IPS-11a (cell line): ENCODE measurements at regions not wholly inside any gene's neighbourhood (a gene's known extent, or its start where the extent isn't known, plus 50 kb on each side); places are given as distances from the start of the nearest gene placed in this dataset.
"Not testable (repeated sequence)": the region's sequence is repeated elsewhere in the genome, so short reads cannot be mapped to it uniquely, and the experiment has no call there.

Experiments used
- H3K4me3 ChIP-seq: one replicate; pipeline ENCODE4 v1.5.1; 2013; ENCODE audit warnings: low read depth, low read length, control low read depth

DNA sequence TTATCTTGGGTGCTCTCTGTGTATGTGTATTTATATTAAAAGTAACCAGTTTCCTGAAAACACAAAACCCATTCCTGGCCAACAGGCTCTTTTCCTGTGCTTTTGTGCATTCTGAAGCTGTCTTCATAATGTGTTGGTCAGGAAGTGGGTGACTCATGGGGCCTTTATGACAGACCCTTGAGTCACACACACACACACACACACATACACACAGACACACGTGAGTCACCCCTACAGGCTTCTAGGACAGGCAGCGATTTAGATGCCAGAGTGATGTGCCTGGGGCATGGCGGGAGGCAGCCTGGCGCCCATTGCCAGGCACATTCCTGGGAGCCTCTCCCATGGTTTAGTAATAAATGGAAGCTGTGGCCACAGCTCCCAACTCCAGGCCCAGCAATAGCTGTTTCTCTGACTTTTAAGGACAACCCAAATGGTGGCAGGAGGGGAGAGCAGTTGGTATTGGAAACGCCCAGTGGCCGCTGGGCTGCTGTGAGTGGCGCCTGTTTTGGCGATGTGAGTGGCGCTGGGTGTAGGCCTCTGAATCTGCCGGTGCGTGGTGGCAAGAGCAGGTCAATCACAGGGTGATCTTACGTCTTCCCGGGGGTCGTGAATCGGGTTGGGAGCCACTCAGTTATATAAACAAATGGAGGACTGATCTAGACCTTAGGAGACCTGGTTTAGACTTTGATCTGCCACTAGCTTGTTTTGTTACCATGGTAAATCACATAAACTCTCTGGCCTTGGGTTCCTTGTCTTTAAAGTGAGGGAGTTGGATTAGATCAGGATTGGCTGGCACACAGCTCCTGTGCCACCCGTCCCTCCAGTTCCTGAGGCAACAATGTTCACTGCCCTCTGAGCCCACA lies 150.7 kb upstream of the DLX2 start:
- no peak overlapping the region for H3K4me3 ChIP-seq

DNA sequence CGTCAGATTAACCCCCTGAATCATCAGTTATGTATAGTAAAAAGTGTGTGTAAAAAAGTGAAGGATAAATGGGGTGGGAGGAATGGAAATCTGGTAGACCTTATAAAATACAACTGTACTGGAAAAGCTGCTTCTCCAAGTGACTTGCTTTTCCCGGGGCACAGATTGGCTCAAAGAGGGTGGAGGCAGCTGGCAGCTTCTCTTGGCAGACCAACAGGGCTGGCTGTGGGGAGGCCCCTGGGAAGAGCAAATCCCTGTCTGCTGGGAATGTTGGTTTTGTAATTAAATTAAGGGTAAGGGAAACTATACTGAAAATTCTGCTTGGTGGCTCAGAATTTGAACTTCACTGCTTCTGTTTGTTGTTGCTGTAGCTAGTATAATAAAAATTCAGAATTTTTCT lies 154.2 kb upstream of the DLX2 start:
- H3K4me3 ChIP-seq, result no peak overlapping the region

DNA sequence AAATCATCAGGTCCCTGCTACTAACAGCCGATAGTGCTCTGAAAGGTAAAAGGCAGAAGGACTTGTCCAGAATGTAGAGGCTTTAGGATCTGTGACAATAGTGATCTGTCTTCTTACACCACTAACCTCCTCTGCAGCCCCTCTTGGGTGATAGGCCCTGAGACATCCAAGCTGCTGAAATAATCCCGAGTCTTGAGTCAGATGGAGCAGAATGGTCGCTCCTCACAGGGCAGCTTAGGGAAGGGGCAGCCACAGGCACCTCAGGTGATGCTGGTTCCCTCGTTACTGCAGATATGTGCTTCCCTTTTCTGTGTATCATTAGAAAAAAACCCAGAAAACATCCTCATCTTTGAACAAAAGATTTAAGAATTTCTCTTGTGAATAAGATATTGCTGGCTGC lies 157.1 kb upstream of the DLX2 start:
- H3K4me3 ChIP-seq, result no peak overlapping the region

GRCh38 chr2:172260336-172260735 lies 157.6 kb upstream of the DLX2 start:
- no peak overlapping the region for H3K4me3 ChIP-seq

DNA sequence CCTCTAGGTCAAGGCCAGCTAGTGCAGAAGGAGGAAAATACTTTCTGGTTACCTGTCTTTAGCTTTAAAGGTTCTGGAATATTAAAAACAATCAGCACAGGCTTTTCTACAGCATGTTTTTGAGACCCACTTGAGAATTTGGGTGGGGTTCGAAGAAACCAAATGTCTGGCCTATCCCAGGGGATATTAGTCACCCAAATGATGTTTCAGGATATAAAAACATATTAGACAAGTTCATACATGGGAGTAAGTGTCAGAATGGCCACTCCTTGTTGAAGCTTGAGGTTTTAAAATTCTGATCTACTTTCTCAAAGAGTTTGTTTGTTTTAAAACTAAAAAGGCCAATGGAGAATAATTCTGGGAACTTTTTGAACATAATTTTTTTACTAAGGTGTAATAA lies 158.6 kb upstream of the DLX2 start:
- no peak overlapping the region for H3K4me3 ChIP-seq

DNA sequence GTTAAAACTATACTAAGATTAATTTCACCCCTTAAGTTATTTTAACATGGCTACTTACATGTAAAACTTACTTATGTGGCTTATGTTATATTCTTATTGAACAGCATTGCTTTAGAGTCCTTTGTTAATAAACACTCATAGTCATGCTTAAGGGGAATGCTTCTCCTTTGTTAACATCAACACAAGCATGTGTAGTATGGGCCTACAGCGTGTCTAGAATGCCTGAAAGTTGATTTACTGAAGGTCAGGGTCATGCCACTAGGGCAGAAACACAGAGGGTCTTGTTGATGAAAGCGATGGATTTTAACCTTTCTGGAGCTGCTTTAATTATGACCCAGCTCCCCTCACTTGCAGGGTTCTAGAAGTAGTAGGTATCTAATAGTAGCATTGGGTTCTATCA lies 159.8 kb upstream of the DLX2 start:
- H3K4me3 ChIP-seq, result no peak overlapping the region

- H3K4me3 ChIP-seq, result not testable (repeated sequence)
These were observed 162.1 kb upstream of the DLX2 start for GRCh38 chr2:172264820-172265219.

DNA sequence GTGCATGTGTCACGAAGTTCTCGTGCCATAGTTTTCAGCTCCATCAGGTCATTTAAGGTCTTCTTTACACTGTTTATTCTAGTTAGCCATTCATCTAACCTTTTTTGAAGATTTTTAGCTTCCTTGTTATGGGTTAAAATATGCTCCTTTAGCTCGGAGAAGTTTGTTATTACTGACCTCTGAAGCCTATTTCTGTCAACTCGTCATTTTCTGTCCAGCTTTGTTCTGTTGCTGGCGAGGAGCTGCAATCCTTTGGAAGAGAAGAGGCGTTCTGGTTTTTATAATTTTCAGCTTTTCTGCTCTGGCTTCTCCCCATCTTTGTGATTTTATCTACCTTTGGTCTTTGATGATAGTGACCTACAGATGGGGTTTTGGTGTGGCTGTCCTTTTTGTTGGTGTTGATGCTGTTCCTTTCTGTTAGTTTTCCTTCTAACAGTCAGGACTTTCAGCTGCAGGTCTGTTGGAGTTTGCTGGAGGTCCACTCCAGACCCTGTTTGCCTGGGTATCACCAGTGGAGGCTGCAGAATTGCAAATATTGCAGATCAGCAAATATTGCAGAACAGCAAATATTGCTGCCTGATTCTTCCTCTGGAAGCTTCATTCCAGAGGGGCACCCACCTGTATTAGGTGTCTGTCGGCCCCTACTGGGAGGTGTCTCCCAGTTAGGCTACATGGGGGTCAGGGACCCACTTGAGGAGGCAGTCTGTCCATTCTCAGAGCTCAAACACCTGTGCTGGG lies 157.7 kb upstream of the ITGA6 start:
- H3K4me3 ChIP-seq, result not testable (repeated sequence)

- H3K4me3 ChIP-seq, result no peak overlapping the region
These were observed 156.9 kb upstream of the ITGA6 start for GRCh38 chr2:172270278-172271079.

DNA sequence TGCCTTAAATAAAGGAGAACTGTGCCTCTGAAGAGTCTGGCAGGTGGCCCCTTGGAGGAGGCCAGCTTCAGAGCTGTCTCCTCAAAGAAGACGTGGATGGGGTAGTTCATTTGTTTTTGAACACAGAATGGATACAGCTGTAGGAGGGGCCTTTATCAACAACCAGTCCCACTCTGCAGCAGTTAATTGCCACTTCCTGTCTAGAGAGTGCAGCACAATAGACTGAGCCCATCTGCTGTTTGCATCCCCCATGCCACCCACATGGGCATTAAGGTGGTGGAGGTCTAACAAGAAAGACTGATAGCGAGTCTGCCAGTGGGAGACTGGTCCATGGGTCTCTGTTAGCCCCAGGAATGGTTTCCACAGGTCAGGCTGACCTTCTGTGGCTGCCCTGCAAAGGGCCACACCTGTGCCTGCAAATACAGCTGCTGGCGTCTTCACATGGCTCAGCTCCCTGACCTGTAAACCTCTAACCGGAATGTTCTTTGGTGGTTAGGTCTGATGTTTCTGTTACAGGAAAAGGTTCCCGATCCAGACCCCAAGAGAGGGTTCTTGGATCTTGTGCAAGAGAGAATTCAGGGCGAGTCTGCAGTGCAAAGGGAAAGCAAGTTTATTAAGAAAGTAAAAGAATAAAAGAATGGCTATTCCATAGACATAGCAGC lies 153.3 kb upstream of the ITGA6 start:
- no peak overlapping the region for H3K4me3 ChIP-seq

GRCh38 chr2:172275239-172275638 lies 152.1 kb upstream of the ITGA6 start:
- H3K4me3 ChIP-seq, result no peak overlapping the region

GRCh38 chr2:172276961-172277360 lies 150.4 kb upstream of the ITGA6 start:
- H3K4me3 ChIP-seq, result no peak overlapping the region

- H3K4me3 ChIP-seq, result no peak overlapping the region
These were observed 148.7 kb upstream of the ITGA6 start for GRCh38 chr2:172278667-172279066.

DNA sequence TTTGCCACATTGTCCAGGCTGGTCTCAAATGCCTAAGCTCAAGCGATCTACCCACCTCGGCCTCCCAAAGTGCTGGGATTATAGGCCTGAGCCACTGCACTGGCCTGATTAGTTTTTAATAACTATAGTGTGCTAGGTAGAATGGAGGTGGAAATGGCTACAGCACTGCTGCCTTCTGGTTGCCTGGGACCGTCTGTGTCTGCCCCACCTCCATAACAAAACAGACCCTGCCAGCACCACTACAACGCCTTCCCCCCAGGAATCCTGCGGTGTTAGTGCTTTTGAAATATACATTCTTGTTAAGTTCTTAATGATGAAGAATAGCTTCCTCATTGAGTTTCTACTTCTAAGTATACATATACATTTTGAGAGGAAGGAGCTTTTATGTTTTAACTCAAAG lies 148.2 kb upstream of the ITGA6 start:
- H3K4me3 ChIP-seq, result no peak overlapping the region

DNA sequence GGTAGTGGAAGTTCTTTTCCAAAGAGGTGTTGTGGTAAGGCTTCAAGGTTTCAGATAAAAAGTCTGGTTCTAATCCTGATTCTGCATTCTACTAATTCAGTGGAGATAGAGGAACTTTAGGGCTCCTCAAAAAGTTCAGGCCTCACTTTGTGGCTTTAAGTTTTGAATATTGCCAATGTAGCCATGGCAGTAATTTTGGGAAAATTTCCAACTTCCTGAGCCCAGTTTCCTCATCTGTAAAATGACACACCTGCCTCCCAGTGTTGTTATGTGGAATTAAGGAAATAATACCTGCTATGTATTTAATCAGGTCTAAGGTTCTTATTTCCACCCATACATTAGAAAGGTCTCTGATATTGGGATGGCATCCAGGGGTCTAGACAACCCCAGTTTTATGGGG lies 147.6 kb upstream of the ITGA6 start:
- no peak overlapping the region for H3K4me3 ChIP-seq

DNA sequence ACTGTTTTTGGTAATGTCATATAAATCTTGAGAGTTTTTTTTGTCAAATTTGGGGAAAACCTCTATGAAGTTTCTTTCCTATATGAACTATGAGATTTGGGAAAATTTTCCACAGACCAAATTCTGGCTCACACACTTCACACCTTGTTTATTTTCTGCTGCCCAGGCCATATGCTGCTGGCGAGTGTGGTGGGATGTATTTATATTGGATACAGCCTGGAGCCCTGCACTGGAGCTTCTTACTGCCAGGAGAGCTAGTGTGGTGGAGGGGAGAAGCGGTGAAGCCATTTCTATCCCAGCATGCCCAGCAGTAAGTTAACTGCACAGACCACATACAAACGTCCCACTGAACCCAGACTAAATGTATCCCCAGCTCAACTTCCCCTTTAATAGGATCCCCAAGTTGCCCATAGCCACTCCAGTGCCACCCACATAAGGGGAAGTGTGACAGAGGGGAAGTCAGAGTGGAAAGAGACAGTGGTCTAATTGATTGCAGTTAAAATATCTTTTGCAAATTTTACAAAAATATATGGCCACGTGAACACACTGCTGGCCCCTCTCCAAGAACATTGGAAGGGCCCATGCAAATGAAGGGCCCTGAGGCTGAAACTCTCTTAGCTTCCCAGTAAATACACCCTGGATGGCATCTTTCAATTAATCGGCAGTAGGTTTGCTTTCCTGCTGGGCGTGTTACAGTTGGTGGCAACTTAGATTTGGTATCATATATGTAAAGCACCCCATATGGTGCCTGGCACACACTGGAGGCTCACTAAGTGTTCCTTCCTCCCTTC lies 146.6 kb upstream of the ITGA6 start:
- H3K4me3 ChIP-seq, result no peak overlapping the region

- no peak overlapping the region for H3K4me3 ChIP-seq
These were observed 145.5 kb upstream of the ITGA6 start for GRCh38 chr2:172281648-172282570.

DNA sequence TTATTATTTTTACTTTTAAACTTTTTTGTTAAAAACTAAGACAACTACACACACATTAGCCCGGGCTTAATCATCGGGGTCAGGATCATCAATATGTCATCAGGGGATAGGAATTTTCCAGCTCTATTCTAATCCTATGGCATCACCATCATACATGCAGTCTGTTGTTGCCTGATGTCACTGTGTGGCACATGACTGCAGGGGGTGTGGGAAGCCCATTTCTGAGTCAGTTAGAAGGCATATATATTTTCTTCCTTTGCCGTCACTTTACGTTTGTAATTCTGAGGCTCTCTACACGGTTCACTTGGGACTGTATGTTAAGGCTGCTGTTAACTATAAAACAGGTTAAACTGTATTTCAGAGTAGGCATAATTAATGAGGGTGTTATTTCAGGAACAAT lies 144.4 kb upstream of the ITGA6 start:
- H3K4me3 ChIP-seq, result no peak overlapping the region

DNA sequence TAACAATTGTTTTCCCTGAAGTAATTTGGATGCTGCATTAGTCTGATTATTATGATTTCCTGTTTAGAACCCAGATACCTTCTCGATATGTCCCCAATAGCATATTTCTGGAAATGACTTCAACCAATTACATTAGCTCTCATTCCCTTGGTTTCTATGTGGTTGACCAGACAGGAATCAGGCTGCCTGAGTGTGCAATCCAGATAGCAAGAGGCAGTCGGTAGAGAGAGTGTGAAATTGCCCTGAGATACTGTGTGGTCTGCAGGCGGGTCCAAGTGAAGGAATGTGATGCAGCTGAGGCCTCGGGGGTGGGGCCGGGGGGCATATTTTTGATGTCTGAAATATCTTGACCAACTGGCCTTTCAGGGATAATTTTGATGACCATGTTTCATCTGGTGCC lies 143.9 kb upstream of the ITGA6 start:
- no peak overlapping the region for H3K4me3 ChIP-seq
